GM10266 (cell line): ENCODE measurements at regions not wholly inside any gene's neighbourhood (a gene's known extent, or its start where the extent isn't known, plus 50 kb on each side); places are given as distances from the start of the nearest gene placed in this dataset.

Experiments used
- DNase-seq: peaks from one replicate; pipeline ENCODE4 v3.0.0; 2012; ENCODE audit errors: extremely low spot score
- TF ChIP-seq, protein P1 (sequence below): IDR thresholded peaks from 2 replicates; pipeline ENCODE4 v1.5.1; 2012; ENCODE audit warnings: mild to moderate bottlenecking, low read depth; ENCODE audit not compliant: control insufficient read depth, insufficient read depth; ENCODE audit errors: missing control alignments

DNA sequence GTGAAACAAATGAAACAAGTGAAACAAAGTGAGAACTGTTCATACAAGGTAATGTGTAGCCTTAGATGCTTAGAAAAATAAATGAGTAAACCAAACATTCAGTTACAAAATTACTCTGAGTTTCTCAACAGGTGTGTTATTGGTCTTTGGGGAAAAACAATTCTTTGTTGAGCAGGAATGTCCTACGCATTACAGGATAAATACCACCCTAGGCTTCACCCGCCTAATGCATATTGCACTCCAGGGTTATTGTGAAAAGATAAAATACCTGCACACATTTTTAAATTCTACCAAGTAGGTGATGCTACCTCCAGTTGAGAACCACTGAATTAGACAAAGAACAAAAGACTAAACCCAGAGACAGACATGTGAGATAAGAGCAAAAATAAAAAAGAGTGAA, 72.2 kb downstream of the ADAMTS1 start:
- TF ChIP-seq, protein P1, sequence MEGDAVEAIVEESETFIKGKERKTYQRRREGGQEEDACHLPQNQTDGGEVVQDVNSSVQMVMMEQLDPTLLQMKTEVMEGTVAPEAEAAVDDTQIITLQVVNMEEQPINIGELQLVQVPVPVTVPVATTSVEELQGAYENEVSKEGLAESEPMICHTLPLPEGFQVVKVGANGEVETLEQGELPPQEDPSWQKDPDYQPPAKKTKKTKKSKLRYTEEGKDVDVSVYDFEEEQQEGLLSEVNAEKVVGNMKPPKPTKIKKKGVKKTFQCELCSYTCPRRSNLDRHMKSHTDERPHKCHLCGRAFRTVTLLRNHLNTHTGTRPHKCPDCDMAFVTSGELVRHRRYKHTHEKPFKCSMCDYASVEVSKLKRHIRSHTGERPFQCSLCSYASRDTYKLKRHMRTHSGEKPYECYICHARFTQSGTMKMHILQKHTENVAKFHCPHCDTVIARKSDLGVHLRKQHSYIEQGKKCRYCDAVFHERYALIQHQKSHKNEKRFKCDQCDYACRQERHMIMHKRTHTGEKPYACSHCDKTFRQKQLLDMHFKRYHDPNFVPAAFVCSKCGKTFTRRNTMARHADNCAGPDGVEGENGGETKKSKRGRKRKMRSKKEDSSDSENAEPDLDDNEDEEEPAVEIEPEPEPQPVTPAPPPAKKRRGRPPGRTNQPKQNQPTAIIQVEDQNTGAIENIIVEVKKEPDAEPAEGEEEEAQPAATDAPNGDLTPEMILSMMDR, result no peak
- DNase-seq, result no peak

DNA sequence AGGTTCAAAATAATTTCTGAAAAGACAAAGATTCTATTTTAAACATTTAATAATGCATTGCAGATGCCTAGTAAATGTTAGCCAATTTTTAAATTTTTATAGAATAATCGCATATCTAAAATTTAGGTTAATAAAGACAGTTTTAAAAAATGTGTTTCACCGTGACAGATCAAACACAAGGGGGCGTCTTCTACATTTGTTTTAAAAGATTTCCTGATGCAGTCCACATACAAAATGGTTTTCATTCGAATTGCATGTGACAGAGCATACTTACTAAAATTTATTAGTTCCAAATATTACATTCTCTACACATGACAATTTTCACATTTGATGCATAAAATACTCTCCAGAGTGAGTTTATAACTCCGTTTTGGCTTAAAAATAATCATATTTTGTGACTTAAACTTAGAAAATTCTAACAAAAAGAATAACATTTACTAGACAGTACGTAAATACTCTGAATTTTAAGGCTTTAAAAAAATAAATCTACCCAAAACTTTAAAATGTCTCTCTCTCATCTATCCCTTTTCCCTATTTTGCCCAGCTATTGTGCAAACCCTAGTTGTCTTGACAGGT, 75.5 kb downstream of the ADAMTS1 start:
- TF ChIP-seq, protein P1, result no peak
- DNase-seq, result no peak

DNA sequence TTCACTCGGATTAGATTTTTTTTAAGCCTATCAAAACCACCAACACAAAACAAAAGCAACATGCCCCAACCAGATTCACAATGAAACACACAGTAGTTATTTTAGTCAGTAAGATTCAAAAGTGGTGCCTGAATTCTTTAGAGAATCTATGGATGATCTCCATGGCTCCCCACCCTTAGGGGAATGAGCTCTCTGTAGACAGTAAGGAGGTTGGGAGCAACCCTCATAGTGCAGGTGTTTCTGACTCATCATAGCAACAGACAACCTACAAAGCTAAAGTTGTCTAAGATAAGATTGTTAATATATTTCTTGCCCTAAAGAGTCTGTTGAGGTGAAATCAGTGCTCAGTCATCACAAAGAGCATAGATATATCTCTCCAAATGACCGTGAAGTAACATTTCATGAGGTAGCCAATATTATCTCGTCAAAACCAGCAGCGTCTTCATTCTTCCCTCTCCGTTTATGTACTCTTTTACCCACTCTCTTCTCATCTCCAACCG, 78.3 kb downstream of the ADAMTS1 start:
- TF ChIP-seq, protein P1, result no peak
- DNase-seq, result no peak

DNA sequence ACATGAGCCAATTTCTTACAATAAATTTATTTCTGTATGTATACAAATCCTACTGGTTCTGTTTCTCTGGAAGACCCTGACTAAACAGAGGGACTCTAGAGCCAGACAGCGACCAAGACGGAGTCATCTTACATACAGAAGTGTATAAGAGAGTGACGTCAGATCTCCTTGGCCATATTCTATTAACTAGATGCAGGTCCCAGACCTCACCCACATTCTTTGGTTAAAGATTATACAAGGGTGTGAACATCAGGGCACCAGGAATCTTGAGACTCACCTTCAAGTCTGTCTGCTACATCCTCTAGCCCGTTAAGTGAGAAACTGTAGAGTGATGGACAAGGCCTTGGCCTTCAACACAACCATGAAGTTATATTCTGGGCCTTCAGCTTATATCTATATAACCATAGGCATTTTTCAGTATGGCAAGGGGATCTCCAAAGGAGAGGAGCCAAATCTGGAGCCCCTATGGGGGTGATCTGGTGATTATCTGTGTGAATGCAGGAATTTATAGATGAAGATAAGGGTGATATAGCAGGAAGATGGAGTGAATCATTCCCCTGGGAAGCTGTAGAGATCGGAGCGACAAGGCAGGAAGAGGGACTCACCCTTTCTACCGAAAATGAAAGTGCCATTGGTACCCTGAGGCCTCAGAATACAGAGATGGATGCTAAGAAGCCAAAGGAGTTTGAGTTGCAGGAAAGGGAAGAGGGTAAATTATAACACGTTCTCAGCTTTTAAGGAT, 83.9 kb downstream of the ADAMTS1 start:
- TF ChIP-seq, protein P1, result no peak
- DNase-seq, result no peak

DNA sequence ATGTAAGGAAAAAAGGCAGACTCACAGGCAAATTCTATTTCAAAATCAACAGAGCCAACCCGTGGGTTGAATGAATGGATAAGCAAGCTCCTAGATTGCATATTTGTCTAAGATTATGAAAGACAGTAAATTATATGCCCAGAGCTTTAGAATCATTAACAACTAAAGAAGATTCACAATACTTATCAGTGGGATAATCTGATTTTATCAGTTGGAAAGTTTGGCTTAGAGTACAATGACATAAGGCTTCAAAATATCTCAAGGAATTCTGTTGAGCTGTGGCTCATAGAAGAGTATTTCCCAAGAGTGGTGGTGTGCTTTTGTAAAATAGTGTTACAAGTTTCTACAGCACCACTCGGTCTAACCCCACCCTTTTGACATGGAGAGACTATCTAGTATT, 85.5 kb downstream of the ADAMTS1 start:
- TF ChIP-seq, protein P1, result no peak

GRCh38 chr21:26758083-26758880, 86.9 kb downstream of the ADAMTS1 start:
- no peak for DNase-seq
- TF ChIP-seq, protein P1, result no peak

More for the DNA sequence above, 85.5 kb downstream of the ADAMTS1 start:
- no peak for DNase-seq
